Raji (cell line): ENCODE measurements at regions not wholly inside any gene's neighbourhood (a gene's known extent, or its start where the extent isn't known, plus 50 kb on each side); places are given as distances from the start of the nearest gene placed in this dataset.

Experiments used
- POLR2A ChIP-seq: IDR thresholded peaks from 2 replicates; pipeline ENCODE4 v1.6.1; 2011; ENCODE audit warnings: low read depth, low read length, control low read depth; ENCODE audit not compliant: insufficient read depth

DNA sequence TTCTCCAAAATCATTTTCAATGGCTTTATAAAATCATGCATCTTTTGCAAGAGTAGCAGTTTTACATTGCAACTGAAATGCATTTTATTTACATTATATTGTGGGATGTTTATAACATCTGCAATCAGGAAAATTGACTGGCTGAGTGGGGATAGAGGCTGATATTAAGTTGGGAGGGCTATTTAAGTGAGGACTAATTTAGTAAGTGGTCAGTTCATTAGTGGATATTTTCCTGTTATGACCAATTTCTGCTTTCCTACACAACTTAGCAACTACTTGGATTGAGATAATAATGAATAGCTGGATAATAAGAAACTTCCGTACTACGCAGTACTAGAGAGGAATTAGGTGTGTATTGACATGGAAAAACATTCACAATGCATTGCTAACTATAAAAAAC lies 92.9 kb upstream of the SSBP2 start:
- no peak for TF ChIP-seq POLR2A

GRCh38 chr5:81842795-81843398 lies 92.0 kb upstream of the SSBP2 start:
- no peak for TF ChIP-seq POLR2A

GRCh38 chr5:81839034-81839433 lies 88.1 kb upstream of the SSBP2 start:
- TF ChIP-seq POLR2A = no peak

GRCh38 chr5:81838307-81838906 lies 87.5 kb upstream of the SSBP2 start:
- no peak for TF ChIP-seq POLR2A

- TF ChIP-seq POLR2A = no peak
Observed at GRCh38 chr5:81837667-81838306, 86.9 kb upstream of the SSBP2 start.

- no peak for TF ChIP-seq POLR2A
Observed at GRCh38 chr5:81835814-81836367, 85.0 kb upstream of the SSBP2 start.

DNA sequence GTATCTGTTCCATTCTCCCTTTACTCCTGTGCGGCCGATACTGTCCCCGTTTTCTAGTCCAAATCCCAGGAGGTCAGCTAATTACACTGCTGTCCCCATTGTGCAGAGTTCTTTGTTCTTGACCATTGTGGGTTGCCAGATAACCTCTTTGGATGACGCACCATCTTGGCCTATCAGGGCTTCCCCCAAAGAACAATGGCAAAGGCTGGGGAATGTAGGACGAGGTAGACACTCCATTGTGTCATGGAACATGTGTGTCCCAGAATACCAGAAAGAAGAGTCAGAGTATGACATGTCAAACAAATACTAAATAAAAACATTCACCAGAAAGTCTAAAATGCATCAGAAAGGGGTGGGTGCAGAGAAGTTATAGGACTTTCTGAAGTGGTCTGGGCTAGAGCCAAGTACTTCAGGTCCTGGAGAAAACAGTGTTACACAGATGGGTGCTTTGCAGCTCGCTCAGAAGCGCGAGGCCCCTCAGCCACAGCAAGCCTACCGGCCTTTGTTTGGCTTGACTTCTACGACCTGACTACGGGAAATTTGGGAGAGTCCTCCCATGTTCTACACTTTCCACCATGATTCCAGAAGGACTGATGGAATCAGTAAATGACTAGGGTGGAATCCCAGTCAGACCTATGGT lies 83.2 kb upstream of the SSBP2 start:
- no peak for TF ChIP-seq POLR2A

- TF ChIP-seq POLR2A = no peak
Observed at GRCh38 chr5:81830596-81830995, 79.7 kb upstream of the SSBP2 start.

- TF ChIP-seq POLR2A = no peak
Observed at GRCh38 chr5:81829242-81829641, 78.3 kb upstream of the SSBP2 start.

DNA sequence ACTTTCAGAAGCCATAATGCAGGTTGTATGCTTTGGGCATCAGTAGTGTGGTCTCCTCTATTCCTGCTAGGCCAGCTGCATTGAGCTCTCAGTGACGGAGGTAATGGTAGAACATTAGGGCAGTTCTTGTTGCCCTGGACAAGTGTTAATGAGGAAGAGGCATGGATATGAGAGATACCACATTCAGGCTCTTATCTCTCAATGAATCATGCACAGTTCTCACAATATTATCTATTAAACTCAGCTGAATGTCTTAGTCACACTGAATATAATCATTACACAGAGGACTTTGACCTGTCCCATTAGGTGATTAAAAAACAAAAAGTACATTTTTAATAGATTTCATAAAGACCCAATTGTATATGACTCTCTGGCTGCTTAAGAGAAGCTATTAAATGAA lies 76.6 kb upstream of the SSBP2 start:
- TF ChIP-seq POLR2A = no peak

GRCh38 chr5:81826128-81826527 lies 75.2 kb upstream of the SSBP2 start:
- TF ChIP-seq POLR2A = no peak

GRCh38 chr5:81825237-81825636 lies 74.3 kb upstream of the SSBP2 start:
- no peak for TF ChIP-seq POLR2A

GRCh38 chr5:81820863-81821262 lies 70.0 kb upstream of the SSBP2 start:
- TF ChIP-seq POLR2A = no peak

DNA sequence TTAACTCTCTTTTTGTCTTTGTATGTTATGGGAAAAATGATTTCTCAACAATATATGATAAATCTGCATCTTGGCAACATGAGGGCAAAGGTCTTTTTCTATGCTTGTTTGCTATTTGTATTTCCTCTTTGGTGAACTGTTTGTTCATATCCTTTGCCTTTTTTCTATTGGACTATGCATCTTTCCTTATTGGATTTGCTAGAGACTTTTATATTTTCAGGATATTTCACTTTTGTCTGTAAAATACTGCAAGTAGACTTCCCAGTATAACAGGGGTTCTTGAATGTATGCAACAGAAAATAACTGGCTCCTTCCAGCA lies 69.4 kb upstream of the SSBP2 start:
- TF ChIP-seq POLR2A = no peak

DNA sequence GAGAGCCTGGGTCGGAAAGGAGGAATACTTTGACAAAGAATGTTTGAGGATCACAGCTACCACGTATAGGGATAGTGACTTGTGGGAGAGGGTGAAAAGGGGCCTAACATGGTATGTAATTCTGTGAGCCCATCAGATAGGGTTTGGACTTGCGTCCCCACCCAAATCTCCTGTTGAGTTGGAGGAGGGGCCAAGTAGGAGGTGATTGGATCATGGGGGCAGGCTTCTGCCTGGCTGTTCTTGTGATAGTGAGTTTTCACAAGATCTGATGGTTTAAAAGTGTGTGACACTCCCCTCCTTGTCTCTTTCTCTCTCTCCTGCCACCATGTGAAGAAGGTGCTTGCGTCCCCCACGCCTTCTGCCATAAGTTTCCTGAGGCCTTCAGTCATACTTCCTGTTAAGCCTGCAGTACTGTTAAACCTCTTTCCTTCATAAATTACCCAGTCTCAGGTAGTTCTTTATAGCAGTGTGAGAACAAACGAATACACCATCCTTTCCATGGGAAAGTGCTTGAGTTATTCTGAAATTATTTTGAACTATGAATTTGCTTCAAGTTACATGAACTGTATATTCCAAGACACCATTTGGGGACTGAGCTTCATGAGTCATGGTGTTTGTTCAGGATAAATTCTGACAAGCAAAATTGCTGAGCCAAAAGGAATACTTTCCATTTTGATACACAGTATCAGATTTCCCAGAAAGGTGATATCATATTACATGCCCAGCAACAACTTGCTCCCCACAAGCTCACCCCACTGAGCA lies 68.8 kb upstream of the SSBP2 start:
- TF ChIP-seq POLR2A = no peak
